ENCODE measurements at regions not wholly inside any gene's neighbourhood (a gene's known extent, or its start where the extent isn't known, plus 50 kb on each side); places are given as distances from the start of the nearest gene placed in this dataset.

DNA sequence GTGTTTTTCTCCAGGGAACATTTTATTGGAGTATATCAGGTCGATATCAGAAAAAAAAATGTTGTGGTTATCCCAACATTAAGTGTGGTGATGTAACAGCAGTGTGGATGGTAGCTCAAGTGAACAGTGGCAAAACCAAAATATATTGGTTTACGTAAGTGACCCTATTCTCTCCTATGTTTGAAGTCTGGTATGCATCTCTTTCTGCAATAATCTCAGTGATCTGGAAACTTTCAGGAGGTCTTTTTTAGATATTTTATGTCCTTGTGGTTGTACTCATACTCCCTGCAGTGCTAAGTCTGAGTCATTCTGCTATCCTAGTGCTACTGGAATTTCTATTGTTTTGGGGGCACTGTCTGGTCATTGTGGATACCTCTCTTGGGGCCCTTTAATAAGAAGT is 137.9 kb downstream of the SNRPN start:
- Histone ChIP-seq H3K36me3 (ENCODE audit: control insufficient read depth in 2 of 2, extremely low read depth in 1 of 2, insufficient read depth in 2 of 2, low read length in 2 of 2) (peaks cover 0 to 30% of the 10 kb centered on the region in 2 experiments), H3K9ac (replicated peaks; ENCODE audit: extremely low read depth, insufficient read depth, low read length) (no peak overlapping the region), H3K9me1 (replicated peaks; ENCODE audit: control insufficient read depth, extremely low read depth, insufficient read depth, low read length) (no peaks in the 10 kb centered on the region), H3K9me3 (replicated peaks; ENCODE audit: control insufficient read depth, insufficient read depth, low read length) (no peaks in the 10 kb centered on the region), H3K27me3 (ENCODE audit: control insufficient read depth in 2 of 2, insufficient read depth in 2 of 2, low read length in 2 of 2) (no peaks in the 10 kb centered on the region), H3K4me3 (replicated peaks in 1 of 3; ENCODE audit: insufficient read depth in 1 of 3, low read depth in 1 of 3, low read length in 3 of 3) (no peak overlapping the region), H3K4me2 (ENCODE audit: insufficient read depth, low read length) (no peak overlapping the region), H2AFZ (ENCODE audit: low read depth, low read length) (no peak overlapping the region), H4K20me1 (replicated peaks; ENCODE audit: control insufficient read depth, extremely low read depth, insufficient read depth, low read length) (no peaks in the 10 kb centered on the region), H3K4me1 (ENCODE audit: control insufficient read depth, extremely low read depth, insufficient read depth, low read length) (no peaks in the 10 kb centered on the region), H3K79me2 (ENCODE audit: control insufficient read depth, insufficient read depth, low read length) (no peaks in the 10 kb centered on the region), H3K27ac (ENCODE audit: insufficient read depth, low read depth, low read length) (no peak overlapping the region)
- intact Hi-C loops (cut with micrococcal nuclease) (no loop called here), dilution Hi-C loops (cut with MboI; ENCODE audit: extremely low pct_ligation_motif_present, low sequenced_read_pairs) (no loop called here)
- ChIA-PET CTCF (no interaction called here), POLR2A (no interaction called here)
- no peak for DNase-seq (ENCODE audit: low read depth, low spot score)
- BruUV-seq (replicated peaks), result no TSS peak
- no peak for FAIRE-seq
- no peak for TF ChIP-seq POLR2A (IDR thresholded peaks at IDR 0.05; ENCODE audit: low read depth, low read length)
- TF ChIP-seq MYC (IDR thresholded peaks at IDR 0.05; ENCODE audit: low read depth, low read length), result no peak
- TF ChIP-seq POLR2AphosphoS5 (IDR thresholded peaks at IDR 0.05; ENCODE audit: insufficient read depth, low read depth, low read length), result no peak
- TF ChIP-seq FOS (IDR thresholded peaks at IDR 0.05; ENCODE audit: borderline replicate concordance, insufficient read depth, low read length), result no peak
- TF ChIP-seq JUN (IDR thresholded peaks at IDR 0.05; ENCODE audit: borderline replicate concordance, insufficient read depth, insufficient read length, low read depth), result no peak
- TF ChIP-seq, protein P1, sequence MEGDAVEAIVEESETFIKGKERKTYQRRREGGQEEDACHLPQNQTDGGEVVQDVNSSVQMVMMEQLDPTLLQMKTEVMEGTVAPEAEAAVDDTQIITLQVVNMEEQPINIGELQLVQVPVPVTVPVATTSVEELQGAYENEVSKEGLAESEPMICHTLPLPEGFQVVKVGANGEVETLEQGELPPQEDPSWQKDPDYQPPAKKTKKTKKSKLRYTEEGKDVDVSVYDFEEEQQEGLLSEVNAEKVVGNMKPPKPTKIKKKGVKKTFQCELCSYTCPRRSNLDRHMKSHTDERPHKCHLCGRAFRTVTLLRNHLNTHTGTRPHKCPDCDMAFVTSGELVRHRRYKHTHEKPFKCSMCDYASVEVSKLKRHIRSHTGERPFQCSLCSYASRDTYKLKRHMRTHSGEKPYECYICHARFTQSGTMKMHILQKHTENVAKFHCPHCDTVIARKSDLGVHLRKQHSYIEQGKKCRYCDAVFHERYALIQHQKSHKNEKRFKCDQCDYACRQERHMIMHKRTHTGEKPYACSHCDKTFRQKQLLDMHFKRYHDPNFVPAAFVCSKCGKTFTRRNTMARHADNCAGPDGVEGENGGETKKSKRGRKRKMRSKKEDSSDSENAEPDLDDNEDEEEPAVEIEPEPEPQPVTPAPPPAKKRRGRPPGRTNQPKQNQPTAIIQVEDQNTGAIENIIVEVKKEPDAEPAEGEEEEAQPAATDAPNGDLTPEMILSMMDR (IDR thresholded peaks at IDR 0.05; ENCODE audit: extremely low read depth in 1 of 2, insufficient read depth in 1 of 2, low read depth in 1 of 2, low read length in 2 of 2), result no peak
- no peak for TF ChIP-seq EZH2 (IDR thresholded peaks at IDR 0.05; ENCODE audit: borderline replicate concordance, low read depth, low read length, severe bottlenecking)
- TF ChIP-seq GATA2 (IDR thresholded peaks at IDR 0.05; ENCODE audit: insufficient read depth, insufficient read length, low read depth, low read length), result no peak
- TF ChIP-seq, protein P2, sequence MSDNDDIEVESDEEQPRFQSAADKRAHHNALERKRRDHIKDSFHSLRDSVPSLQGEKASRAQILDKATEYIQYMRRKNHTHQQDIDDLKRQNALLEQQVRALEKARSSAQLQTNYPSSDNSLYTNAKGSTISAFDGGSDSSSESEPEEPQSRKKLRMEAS (IDR thresholded peaks at IDR 0.05; ENCODE audit: insufficient read depth, insufficient read length), result no peak
